ENCODE measurements at regions not wholly inside any gene's neighbourhood (a gene's known extent, or its start where the extent isn't known, plus 50 kb on each side); places are given as distances from the start of the nearest gene placed in this dataset.

- no peak for ATAC-seq
- H3K4me3 Mint-ChIP-seq = no peak overlapping the region
- DNase-seq = no peak
- H3K4me1 Mint-ChIP-seq = peaks cover 5% of the 10 kb centered on the region
- no peaks in the 10 kb centered on the region for H3K27me3 Mint-ChIP-seq
- H3K27ac Mint-ChIP-seq = no peak overlapping the region
- no peaks in the 10 kb centered on the region for H3K36me3 Mint-ChIP-seq (ENCODE audit: low read depth)
- H3K9me3 Mint-ChIP-seq = no peaks in the 10 kb centered on the region
Observed at GRCh38 chr2:105691947-105692390, 52.7 kb upstream of the NCK2 start.

DNA sequence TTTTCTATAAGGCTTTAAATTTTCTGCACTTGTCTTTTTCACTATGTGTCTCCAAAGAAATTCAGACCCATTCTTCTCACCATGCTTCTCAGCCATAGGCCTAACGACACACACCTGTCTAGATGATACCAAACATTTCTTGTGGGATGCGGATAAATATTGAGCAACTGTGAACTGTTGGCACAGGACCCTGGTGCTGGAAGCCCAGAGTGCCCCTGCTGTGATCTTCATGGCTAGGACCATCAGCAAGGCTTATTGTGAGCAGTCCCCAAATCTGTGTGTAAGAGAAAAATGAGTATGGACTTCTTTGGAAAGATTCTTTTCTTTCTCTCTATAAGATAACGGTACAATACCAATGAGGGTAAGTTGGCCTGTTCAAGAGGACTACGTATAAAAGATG, 54.1 kb upstream of the NCK2 start:
- ATAC-seq (no peak), DNase-seq (no peak)
- no peaks in the 10 kb centered on the region for H3K9me3 Mint-ChIP-seq
- H3K4me1 Mint-ChIP-seq = peaks cover 5% of the 10 kb centered on the region
- no peak overlapping the region for H3K4me3 Mint-ChIP-seq
- H3K27ac Mint-ChIP-seq = no peak overlapping the region
- no peaks in the 10 kb centered on the region for H3K36me3 Mint-ChIP-seq (ENCODE audit: low read depth)
- no peaks in the 10 kb centered on the region for H3K27me3 Mint-ChIP-seq

- Mint-ChIP-seq H3K27ac (no peak overlapping the region), H3K9me3 (no peaks in the 10 kb centered on the region), H3K27me3 (no peaks in the 10 kb centered on the region), H3K4me1 (peaks cover 5% of the 10 kb centered on the region), H3K36me3 (ENCODE audit: low read depth) (no peaks in the 10 kb centered on the region), H3K4me3 (no peak overlapping the region)
- ATAC-seq (no peak), DNase-seq (no peak)
Observed at GRCh38 chr2:105689484-105689883, 55.2 kb upstream of the NCK2 start.

DNA sequence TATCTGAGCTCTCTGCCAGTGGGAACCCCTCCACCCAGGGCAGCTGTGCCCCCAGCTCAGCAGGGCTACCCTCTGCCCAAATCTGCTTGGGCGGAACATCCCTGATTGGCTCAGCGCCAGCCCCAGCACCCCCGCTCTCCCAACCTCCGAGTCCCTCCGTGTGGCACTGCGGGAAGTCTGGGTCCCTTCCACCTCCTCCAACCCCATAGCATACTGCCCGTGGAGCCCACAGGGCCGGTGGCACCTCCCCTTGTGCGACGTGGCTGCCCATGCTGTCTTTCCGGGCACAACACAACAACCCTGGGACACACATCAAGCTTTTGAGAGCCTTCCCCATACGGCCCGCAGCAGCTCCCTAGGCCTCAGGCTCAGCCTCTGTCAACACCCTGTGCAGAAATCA, 55.8 kb upstream of the NCK2 start:
- Mint-ChIP-seq H3K27me3 (no peaks in the 10 kb centered on the region), H3K36me3 (ENCODE audit: low read depth) (no peaks in the 10 kb centered on the region), H3K4me1 (peaks cover 5% of the 10 kb centered on the region), H3K4me3 (no peak overlapping the region), H3K27ac (no peak overlapping the region), H3K9me3 (no peaks in the 10 kb centered on the region)
- no peak for ATAC-seq
- DNase-seq = no peak

GRCh38 chr2:105686588-105686987, 58.1 kb upstream of the NCK2 start:
- DNase-seq = no peak
- H3K36me3 Mint-ChIP-seq (ENCODE audit: low read depth) = no peaks in the 10 kb centered on the region
- H3K27me3 Mint-ChIP-seq = no peaks in the 10 kb centered on the region
- no peak overlapping the region for H3K27ac Mint-ChIP-seq
- H3K9me3 Mint-ChIP-seq = no peaks in the 10 kb centered on the region
- no peak overlapping the region for H3K4me3 Mint-ChIP-seq
- no peak for ATAC-seq
- peaks cover 20% of the 10 kb centered on the region for H3K4me1 Mint-ChIP-seq

DNA sequence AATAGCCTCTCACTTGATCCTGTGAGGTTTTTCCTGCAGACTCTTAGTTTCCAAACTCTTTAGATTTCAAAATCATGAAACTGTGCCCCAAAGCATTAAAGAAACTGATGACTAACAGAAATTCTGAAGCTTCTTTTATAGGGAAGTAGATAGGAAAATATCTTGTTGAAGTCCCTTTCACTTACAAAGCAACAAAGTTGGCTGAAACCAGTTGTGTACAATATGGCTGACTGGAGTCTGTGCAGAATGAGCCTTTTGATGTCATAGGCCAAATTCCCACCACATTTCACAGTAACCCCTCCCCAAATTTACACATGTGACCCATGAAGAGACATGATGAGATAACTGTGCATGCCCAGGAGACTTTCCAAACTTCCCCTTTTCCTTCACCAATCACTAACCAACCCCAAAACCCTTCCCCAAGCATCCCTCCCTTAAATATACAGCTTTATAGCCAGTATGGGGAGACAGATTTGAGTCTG, 61.7 kb upstream of the NCK2 start:
- H3K4me1 Mint-ChIP-seq = peaks cover 16% of the 10 kb centered on the region
- DNase-seq (no peak), ATAC-seq (no peak)
- H3K27ac Mint-ChIP-seq = no peak overlapping the region
- no peak overlapping the region for H3K4me3 Mint-ChIP-seq
- H3K36me3 Mint-ChIP-seq (ENCODE audit: low read depth) = no peaks in the 10 kb centered on the region
- H3K27me3 Mint-ChIP-seq = no peaks in the 10 kb centered on the region
- no peaks in the 10 kb centered on the region for H3K9me3 Mint-ChIP-seq

DNA sequence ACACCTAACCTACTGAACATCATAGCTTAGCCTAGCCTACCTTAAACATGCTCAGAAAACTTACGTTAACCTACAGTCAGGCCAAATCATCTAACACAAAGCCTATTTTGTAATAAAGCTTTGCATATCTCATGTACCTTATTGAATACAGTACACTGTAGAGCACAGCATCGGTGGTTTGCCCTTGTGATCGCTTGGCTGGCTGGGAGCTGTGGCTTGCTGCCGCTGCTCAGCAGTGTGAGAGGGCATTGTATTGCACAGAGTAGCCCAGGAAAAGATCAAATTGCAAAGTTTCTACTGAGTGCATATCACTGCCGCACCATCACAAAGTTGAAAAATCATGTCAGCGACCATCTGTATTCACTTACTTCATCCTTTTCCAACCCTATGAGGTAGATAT, 62.3 kb upstream of the NCK2 start:
- DNase-seq = no peak
- Mint-ChIP-seq H3K4me3 (no peak overlapping the region), H3K27me3 (no peaks in the 10 kb centered on the region), H3K4me1 (peaks cover 16% of the 10 kb centered on the region), H3K27ac (no peak overlapping the region), H3K9me3 (no peaks in the 10 kb centered on the region), H3K36me3 (ENCODE audit: low read depth) (no peaks in the 10 kb centered on the region)
- no peak for ATAC-seq

DNA sequence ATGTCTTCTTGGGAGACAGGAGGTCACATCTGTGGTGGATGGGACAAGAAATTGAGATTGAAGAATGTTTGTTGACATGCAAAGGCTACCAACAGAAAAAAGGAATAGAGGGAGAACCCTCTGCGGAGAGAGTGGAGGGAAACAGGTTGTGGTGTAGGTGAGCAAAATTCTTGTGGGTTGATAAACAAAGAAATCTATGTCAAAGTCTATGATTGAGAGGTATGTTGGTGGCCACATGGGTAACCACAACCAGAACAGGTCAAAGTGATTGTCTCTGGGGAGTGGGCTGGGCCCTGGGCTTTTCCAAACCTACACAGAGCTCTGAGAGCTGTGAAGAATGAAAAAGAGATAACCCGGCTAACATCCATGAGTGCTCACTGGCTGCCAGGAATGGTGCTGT, 62.8 kb upstream of the NCK2 start:
- DNase-seq (no peak), ATAC-seq (no peak)
- H3K4me1 Mint-ChIP-seq = peaks cover 18% of the 10 kb centered on the region
- H3K9me3 Mint-ChIP-seq = no peaks in the 10 kb centered on the region
- no peaks in the 10 kb centered on the region for H3K27me3 Mint-ChIP-seq
- no peak overlapping the region for H3K4me3 Mint-ChIP-seq
- peak overlapping the region; percentile 50 for H3K27ac Mint-ChIP-seq
- no peaks in the 10 kb centered on the region for H3K36me3 Mint-ChIP-seq (ENCODE audit: low read depth)

DNA sequence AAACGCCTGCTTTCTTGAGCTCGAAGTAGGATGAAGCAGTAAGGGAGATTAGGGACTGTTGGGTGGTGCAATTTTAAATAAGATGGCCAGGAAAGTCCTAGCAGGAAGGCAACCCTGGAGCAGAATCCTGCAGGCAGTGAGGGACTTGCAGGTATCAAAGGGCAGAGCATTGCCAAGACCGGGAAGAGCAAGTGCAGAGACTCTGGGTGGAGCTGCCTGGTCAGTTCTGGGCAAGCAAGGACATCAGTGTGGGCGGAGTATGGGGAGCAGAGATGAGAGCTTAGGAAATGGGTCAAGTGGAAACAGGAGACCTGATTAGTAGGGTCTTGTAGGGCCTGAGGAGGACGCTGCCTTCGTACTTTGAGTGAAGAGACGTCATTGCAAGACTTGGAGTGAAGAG, 64.4 kb upstream of the NCK2 start:
- no peaks in the 10 kb centered on the region for H3K27me3 Mint-ChIP-seq
- DNase-seq = no peak

GRCh38 chr2:105678346-105678745, 66.4 kb upstream of the NCK2 start:
- Mint-ChIP-seq H3K27me3 (no peaks in the 10 kb centered on the region), H3K36me3 (ENCODE audit: low read depth) (no peaks in the 10 kb centered on the region), H3K4me1 (peaks cover 41% of the 10 kb centered on the region), H3K27ac (no peak overlapping the region), H3K4me3 (no peak overlapping the region), H3K9me3 (no peaks in the 10 kb centered on the region)
- ATAC-seq = no peak
- DNase-seq = no peak

More for the DNA sequence above, 64.4 kb upstream of the NCK2 start:
- Mint-ChIP-seq H3K27ac (no peak overlapping the region), H3K4me3 (no peak overlapping the region), H3K9me3 (no peaks in the 10 kb centered on the region), H3K4me1 (peaks cover 29% of the 10 kb centered on the region), H3K36me3 (ENCODE audit: low read depth) (no peaks in the 10 kb centered on the region)
- no peak for ATAC-seq

- DNase-seq = no peak
- ATAC-seq = no peak
- no peak overlapping the region for H3K4me3 Mint-ChIP-seq
- no peaks in the 10 kb centered on the region for H3K27me3 Mint-ChIP-seq
- H3K4me1 Mint-ChIP-seq = peaks cover 36% of the 10 kb centered on the region
- H3K27ac Mint-ChIP-seq = no peak overlapping the region
- no peaks in the 10 kb centered on the region for H3K36me3 Mint-ChIP-seq (ENCODE audit: low read depth)
- H3K9me3 Mint-ChIP-seq = no peaks in the 10 kb centered on the region
Observed at GRCh38 chr2:105677901-105678300, 66.8 kb upstream of the NCK2 start.

DNA sequence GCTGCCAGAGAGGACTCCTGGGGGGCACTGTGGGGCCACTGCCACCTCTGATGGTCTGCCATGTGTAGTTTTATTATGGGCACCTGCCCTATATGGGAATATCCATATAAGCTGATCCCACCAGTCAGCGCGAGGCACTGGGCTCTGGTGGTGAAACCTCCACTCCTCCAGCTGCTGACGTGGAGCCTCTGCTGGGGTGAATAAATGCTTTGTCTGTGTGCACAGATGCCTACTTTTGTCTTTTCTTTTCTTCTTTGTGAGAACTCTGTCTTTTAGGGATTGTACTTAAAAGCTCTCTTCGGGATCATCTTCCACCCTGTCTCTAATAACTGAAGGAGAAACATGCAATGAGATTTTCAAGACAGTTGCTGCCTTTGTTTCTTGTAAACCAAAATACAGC, 68.9 kb upstream of the NCK2 start:
- H3K27ac Mint-ChIP-seq = peak overlapping the region; percentile 88
- no peaks in the 10 kb centered on the region for H3K36me3 Mint-ChIP-seq (ENCODE audit: low read depth)
- ATAC-seq (no peak), DNase-seq (no peak)
- peaks cover 25% of the 10 kb centered on the region for H3K4me1 Mint-ChIP-seq
- H3K9me3 Mint-ChIP-seq = no peaks in the 10 kb centered on the region
- no peaks in the 10 kb centered on the region for H3K27me3 Mint-ChIP-seq
- no peak overlapping the region for H3K4me3 Mint-ChIP-seq

DNA sequence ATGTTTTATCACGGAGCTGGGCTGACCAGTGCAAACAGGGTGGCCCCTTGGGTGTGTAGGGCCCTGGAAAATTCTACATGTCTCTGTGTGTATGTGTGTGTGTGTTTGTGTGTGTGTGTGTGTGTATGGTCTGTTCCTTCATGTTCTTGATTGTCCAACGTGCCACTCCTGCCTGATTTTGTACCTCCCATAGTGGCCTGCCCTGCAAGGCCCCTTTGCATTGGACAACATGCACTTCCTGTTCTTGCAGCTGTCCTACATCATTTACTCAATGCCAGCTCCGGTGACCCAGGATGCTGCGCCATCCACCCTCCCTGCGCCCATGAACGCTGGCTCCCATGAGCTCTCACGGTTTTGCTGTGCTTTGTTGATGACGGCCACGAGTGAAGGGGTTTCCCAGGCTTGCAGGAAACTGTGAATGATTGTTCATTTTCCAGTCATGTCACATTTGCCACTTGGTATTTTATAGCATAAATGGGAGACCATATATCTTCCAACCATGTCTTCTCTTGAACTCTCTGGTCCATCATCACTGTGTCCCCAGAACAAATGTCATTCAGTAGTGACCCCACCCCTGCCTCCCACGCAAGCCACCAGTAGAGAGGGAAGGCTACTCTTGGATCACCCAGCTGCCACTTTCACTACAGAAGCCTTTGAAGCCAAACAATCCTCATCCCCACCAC, 69.7 kb upstream of the NCK2 start:
- Mint-ChIP-seq H3K27me3 (no peaks in the 10 kb centered on the region), H3K36me3 (ENCODE audit: low read depth) (no peaks in the 10 kb centered on the region), H3K27ac (peak overlapping the region; percentile 88), H3K9me3 (no peaks in the 10 kb centered on the region), H3K4me3 (peak overlapping the region; percentile 10), H3K4me1 (peaks cover 25% of the 10 kb centered on the region)
- peak; percentile 68 for DNase-seq
- peak; percentile 93 for ATAC-seq

- H3K36me3 Mint-ChIP-seq (ENCODE audit: low read depth) = no peaks in the 10 kb centered on the region
- H3K4me3 Mint-ChIP-seq = no peak overlapping the region
- no peaks in the 10 kb centered on the region for H3K27me3 Mint-ChIP-seq
- H3K27ac Mint-ChIP-seq = peak overlapping the region; percentile 88
- DNase-seq (no peak), ATAC-seq (no peak)
- peaks cover 25% of the 10 kb centered on the region for H3K4me1 Mint-ChIP-seq
- H3K9me3 Mint-ChIP-seq = no peaks in the 10 kb centered on the region
Observed at GRCh38 chr2:105674401-105674800, 70.3 kb upstream of the NCK2 start.

DNA sequence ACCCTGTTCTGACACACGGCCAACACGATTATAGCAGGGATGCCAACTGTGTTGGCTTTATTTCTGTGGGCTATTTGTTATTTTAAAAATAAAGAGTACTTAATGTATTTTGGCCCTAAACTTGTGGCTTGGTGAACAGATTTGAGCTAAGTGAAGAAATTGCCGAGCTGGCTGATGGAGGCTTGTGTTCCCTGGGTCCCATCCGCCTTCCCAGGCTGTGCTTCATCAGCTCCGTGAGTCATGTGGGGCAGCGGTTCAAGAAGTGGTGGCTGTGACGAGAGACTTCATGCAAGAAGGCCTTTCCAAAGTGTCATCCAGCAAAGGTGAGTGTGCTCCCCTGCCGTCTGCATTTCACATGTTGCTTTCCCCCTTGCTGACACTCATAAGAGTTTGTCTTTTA, 73.6 kb upstream of the NCK2 start:
- DNase-seq = no peak
- H3K9me3 Mint-ChIP-seq = peaks cover 13% of the 10 kb centered on the region
- H3K4me1 Mint-ChIP-seq = peaks cover 20% of the 10 kb centered on the region
- no peak overlapping the region for H3K27ac Mint-ChIP-seq
- H3K27me3 Mint-ChIP-seq = no peaks in the 10 kb centered on the region
- H3K4me3 Mint-ChIP-seq = no peak overlapping the region
- no peak for ATAC-seq
- H3K36me3 Mint-ChIP-seq (ENCODE audit: low read depth) = peaks cover 3% of the 10 kb centered on the region
